ENCODE measurements at regions not wholly inside any gene's neighbourhood (a gene's known extent, or its start where the extent isn't known, plus 50 kb on each side); places are given as distances from the start of the nearest gene placed in this dataset.

- Histone ChIP-seq H3K27ac (ENCODE audit: low read depth, low read length) (no peak overlapping the region), H3K9me3 (ENCODE audit: control insufficient read depth, insufficient read depth, low read depth, low read length) (peaks cover 32% of the 10 kb centered on the region), H3K36me3 (ENCODE audit: control insufficient read depth, insufficient read depth, low read length) (no peaks in the 10 kb centered on the region), H3K27me3 (ENCODE audit: control insufficient read depth, insufficient read depth, low read length) (no peaks in the 10 kb centered on the region), H3K4me3 (ENCODE audit: low read depth, low read length) (no peak overlapping the region), H3K9ac (ENCODE audit: low read length) (no peak overlapping the region), H3K4me1 (ENCODE audit: control insufficient read depth, insufficient read depth, low read length) (no peaks in the 10 kb centered on the region)
These were observed 338.8 kb downstream of the NNT start for GRCh38 chr5:43941806-43942205.

GRCh38 chr5:43940562-43940961 lies 337.6 kb downstream of the NNT start:
- no peaks in the 10 kb centered on the region for H3K4me1 ChIP-seq (ENCODE audit: control insufficient read depth, insufficient read depth, low read length)
- no peak overlapping the region for H3K9ac ChIP-seq (ENCODE audit: low read length)
- H3K27me3 ChIP-seq (ENCODE audit: control insufficient read depth, insufficient read depth, low read length): no peaks in the 10 kb centered on the region
- no peaks in the 10 kb centered on the region for H3K36me3 ChIP-seq (ENCODE audit: control insufficient read depth, insufficient read depth, low read length)
- H3K9me3 ChIP-seq (ENCODE audit: control insufficient read depth, insufficient read depth, low read depth, low read length): peaks cover 22% of the 10 kb centered on the region
- H3K4me3 ChIP-seq (ENCODE audit: low read depth, low read length): no peak overlapping the region
- H3K27ac ChIP-seq (ENCODE audit: low read depth, low read length): no peak overlapping the region

GRCh38 chr5:43926923-43927322 lies 323.9 kb downstream of the NNT start:
- H3K4me1 ChIP-seq (ENCODE audit: control insufficient read depth, insufficient read depth, low read length): peaks cover 11% of the 10 kb centered on the region
- no peak overlapping the region; the same call in 1 of the 2 replicates for H3K27ac ChIP-seq (ENCODE audit: low read depth, low read length)
- H3K9me3 ChIP-seq (ENCODE audit: control insufficient read depth, insufficient read depth, low read depth, low read length): no peaks in the 10 kb centered on the region
- H3K36me3 ChIP-seq (ENCODE audit: control insufficient read depth, insufficient read depth, low read length): no peaks in the 10 kb centered on the region
- no peak overlapping the region for H3K9ac ChIP-seq (ENCODE audit: low read length)
- H3K27me3 ChIP-seq (ENCODE audit: control insufficient read depth, insufficient read depth, low read length): no peaks in the 10 kb centered on the region
- H3K4me3 ChIP-seq (ENCODE audit: low read depth, low read length): no peak overlapping the region

GRCh38 chr5:43920422-43920821 lies 317.4 kb downstream of the NNT start:
- H3K9me3 ChIP-seq (ENCODE audit: control insufficient read depth, insufficient read depth, low read depth, low read length): peaks cover 11% of the 10 kb centered on the region; the same call in 1 of the 2 replicates
- no peaks in the 10 kb centered on the region for H3K27me3 ChIP-seq (ENCODE audit: control insufficient read depth, insufficient read depth, low read length)

GRCh38 chr5:43917925-43918324 lies 314.9 kb downstream of the NNT start:
- Histone ChIP-seq H3K4me3 (ENCODE audit: low read depth, low read length) (no peak overlapping the region), H3K36me3 (ENCODE audit: control insufficient read depth, insufficient read depth, low read length) (no peaks in the 10 kb centered on the region), H3K27me3 (ENCODE audit: control insufficient read depth, insufficient read depth, low read length) (no peaks in the 10 kb centered on the region), H3K9me3 (ENCODE audit: control insufficient read depth, insufficient read depth, low read depth, low read length) (peaks cover 11% of the 10 kb centered on the region; the same call in 1 of the 2 replicates), H3K9ac (ENCODE audit: low read length) (no peak overlapping the region), H3K27ac (ENCODE audit: low read depth, low read length) (no peak overlapping the region), H3K4me1 (ENCODE audit: control insufficient read depth, insufficient read depth, low read length) (no peaks in the 10 kb centered on the region)

More at GRCh38 chr5:43920422-43920821, 317.4 kb downstream of the NNT start:
- H3K4me1 ChIP-seq (ENCODE audit: control insufficient read depth, insufficient read depth, low read length): no peaks in the 10 kb centered on the region
- H3K27ac ChIP-seq (ENCODE audit: low read depth, low read length): no peak overlapping the region
- H3K4me3 ChIP-seq (ENCODE audit: low read depth, low read length): no peak overlapping the region
- no peak overlapping the region for H3K9ac ChIP-seq (ENCODE audit: low read length)
- H3K36me3 ChIP-seq (ENCODE audit: control insufficient read depth, insufficient read depth, low read length): no peaks in the 10 kb centered on the region

- H3K9me3 ChIP-seq (ENCODE audit: control insufficient read depth, insufficient read depth, low read depth, low read length): no peaks in the 10 kb centered on the region; the same call in 1 of the 2 replicates
- H3K4me1 ChIP-seq (ENCODE audit: control insufficient read depth, insufficient read depth, low read length): no peaks in the 10 kb centered on the region
- no peaks in the 10 kb centered on the region for H3K36me3 ChIP-seq (ENCODE audit: control insufficient read depth, insufficient read depth, low read length)
- no peak overlapping the region for H3K4me3 ChIP-seq (ENCODE audit: low read depth, low read length)
- no peak overlapping the region for H3K9ac ChIP-seq (ENCODE audit: low read length)
- no peaks in the 10 kb centered on the region for H3K27me3 ChIP-seq (ENCODE audit: control insufficient read depth, insufficient read depth, low read length)
- no peak overlapping the region for H3K27ac ChIP-seq (ENCODE audit: low read depth, low read length)
These were observed 300.1 kb downstream of the NNT start for GRCh38 chr5:43903129-43903528.

- Histone ChIP-seq H3K27me3 (ENCODE audit: control insufficient read depth, insufficient read depth, low read length) (no peaks in the 10 kb centered on the region), H3K4me3 (ENCODE audit: low read depth, low read length) (no peak overlapping the region), H3K36me3 (ENCODE audit: control insufficient read depth, insufficient read depth, low read length) (no peaks in the 10 kb centered on the region), H3K9ac (ENCODE audit: low read length) (no peak overlapping the region), H3K4me1 (ENCODE audit: control insufficient read depth, insufficient read depth, low read length) (no peaks in the 10 kb centered on the region), H3K27ac (ENCODE audit: low read depth, low read length) (no peak overlapping the region), H3K9me3 (ENCODE audit: control insufficient read depth, insufficient read depth, low read depth, low read length) (no peaks in the 10 kb centered on the region)
These were observed 298.0 kb downstream of the NNT start for GRCh38 chr5:43900974-43901373.

GRCh38 chr5:43895876-43896275 lies 292.9 kb downstream of the NNT start:
- Histone ChIP-seq H3K4me1 (ENCODE audit: control insufficient read depth, insufficient read depth, low read length) (no peaks in the 10 kb centered on the region), H3K27ac (ENCODE audit: low read depth, low read length) (no peak overlapping the region), H3K9ac (ENCODE audit: low read length) (no peak overlapping the region)

GRCh38 chr5:43893951-43894684 lies 291.1 kb downstream of the NNT start:
- H3K36me3 ChIP-seq (ENCODE audit: control insufficient read depth, insufficient read depth, low read length): no peaks in the 10 kb centered on the region
- no peak overlapping the region for H3K27ac ChIP-seq (ENCODE audit: low read depth, low read length)
- no peak overlapping the region for H3K4me3 ChIP-seq (ENCODE audit: low read depth, low read length)
- H3K4me1 ChIP-seq (ENCODE audit: control insufficient read depth, insufficient read depth, low read length): no peaks in the 10 kb centered on the region
- H3K9me3 ChIP-seq (ENCODE audit: control insufficient read depth, insufficient read depth, low read depth, low read length): no peaks in the 10 kb centered on the region
- H3K27me3 ChIP-seq (ENCODE audit: control insufficient read depth, insufficient read depth, low read length): no peaks in the 10 kb centered on the region
- no peak overlapping the region for H3K9ac ChIP-seq (ENCODE audit: low read length)

More at GRCh38 chr5:43895876-43896275, 292.9 kb downstream of the NNT start:
- no peaks in the 10 kb centered on the region for H3K9me3 ChIP-seq (ENCODE audit: control insufficient read depth, insufficient read depth, low read depth, low read length)
- H3K27me3 ChIP-seq (ENCODE audit: control insufficient read depth, insufficient read depth, low read length): no peaks in the 10 kb centered on the region
- no peaks in the 10 kb centered on the region for H3K36me3 ChIP-seq (ENCODE audit: control insufficient read depth, insufficient read depth, low read length)
- no peak overlapping the region for H3K4me3 ChIP-seq (ENCODE audit: low read depth, low read length)

GRCh38 chr5:43891112-43891511 lies 288.1 kb downstream of the NNT start:
- no peak overlapping the region for H3K9ac ChIP-seq (ENCODE audit: low read length)
- no peaks in the 10 kb centered on the region for H3K9me3 ChIP-seq (ENCODE audit: control insufficient read depth, insufficient read depth, low read depth, low read length)
- H3K27ac ChIP-seq (ENCODE audit: low read depth, low read length): no peak overlapping the region
- H3K4me3 ChIP-seq (ENCODE audit: low read depth, low read length): no peak overlapping the region
- no peaks in the 10 kb centered on the region for H3K36me3 ChIP-seq (ENCODE audit: control insufficient read depth, insufficient read depth, low read length)
- H3K27me3 ChIP-seq (ENCODE audit: control insufficient read depth, insufficient read depth, low read length): no peaks in the 10 kb centered on the region
- H3K4me1 ChIP-seq (ENCODE audit: control insufficient read depth, insufficient read depth, low read length): no peaks in the 10 kb centered on the region

GRCh38 chr5:43889233-43889632 lies 286.3 kb downstream of the NNT start:
- no peak overlapping the region for H3K27ac ChIP-seq (ENCODE audit: low read depth, low read length)

More at GRCh38 chr5:43889233-43889632, 286.3 kb downstream of the NNT start:
- H3K4me3 ChIP-seq (ENCODE audit: low read depth, low read length): no peak overlapping the region
- no peaks in the 10 kb centered on the region for H3K36me3 ChIP-seq (ENCODE audit: control insufficient read depth, insufficient read depth, low read length)
- no peaks in the 10 kb centered on the region for H3K4me1 ChIP-seq (ENCODE audit: control insufficient read depth, insufficient read depth, low read length)
- no peak overlapping the region for H3K9ac ChIP-seq (ENCODE audit: low read length)
- no peaks in the 10 kb centered on the region for H3K9me3 ChIP-seq (ENCODE audit: control insufficient read depth, insufficient read depth, low read depth, low read length)
- no peaks in the 10 kb centered on the region for H3K27me3 ChIP-seq (ENCODE audit: control insufficient read depth, insufficient read depth, low read length)

All from HUES6 (cell line).